ENCODE measurements at regions not wholly inside any gene's neighbourhood (a gene's known extent, or its start where the extent isn't known, plus 50 kb on each side); places are given as distances from the start of the nearest gene placed in this dataset.
"Not testable (repeated sequence)": the region's sequence is repeated elsewhere in the genome, so short reads cannot be mapped to it uniquely, and the experiment has no call there.

DNA sequence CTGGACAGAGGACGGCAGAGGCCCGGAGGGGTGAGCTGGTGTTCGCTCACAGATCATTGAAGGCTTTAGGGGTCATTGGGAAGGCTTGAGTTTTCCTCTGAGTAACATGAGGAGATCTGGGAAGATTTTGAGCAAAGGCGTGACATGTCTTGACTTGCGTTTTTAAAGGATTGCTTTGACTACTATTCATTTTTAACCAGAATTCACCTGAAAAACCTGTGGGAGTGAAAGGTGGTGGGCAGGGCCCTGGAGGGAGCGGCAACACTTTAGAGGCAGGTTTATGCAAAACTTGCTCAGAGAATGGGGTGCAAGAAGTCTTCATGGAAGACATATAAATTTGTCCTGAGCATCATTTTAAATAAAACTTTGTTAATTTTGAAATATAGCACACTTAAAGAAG, 72.2 kb upstream of the EEF1E1 start:
- H3K9me3 ChIP-seq (ENCODE audit: control insufficient read depth in 2 of 2, insufficient read depth in 1 of 2, low read depth in 1 of 2, low read length in 1 of 2): no peaks in the 10 kb centered on the region
- H3K27ac ChIP-seq (ENCODE audit: low read depth in 2 of 2, low read length in 1 of 2): no peak overlapping the region
- H3K36me3 ChIP-seq (ENCODE audit: control insufficient read depth in 2 of 2, insufficient read depth in 2 of 2, low read length in 1 of 2): no peaks in the 10 kb centered on the region
- 69 to 75% methylated on average over 6 of the region's 6 CpGs for WGBS, 2 donors
- H3K4me1 ChIP-seq (ENCODE audit: control insufficient read depth in 2 of 2, insufficient read depth in 2 of 2, low read length in 1 of 2): no peaks in the 10 kb centered on the region
- H3K4me3 ChIP-seq (ENCODE audit: low read depth in 1 of 2, low read length in 2 of 2): no peak overlapping the region
- no peaks in the 10 kb centered on the region for H3K27me3 ChIP-seq (ENCODE audit: control insufficient read depth in 1 of 2, insufficient read depth in 2 of 2, low read length in 2 of 2)

- no peaks in the 10 kb centered on the region for H3K4me1 ChIP-seq (ENCODE audit: control insufficient read depth in 2 of 2, insufficient read depth in 2 of 2, low read length in 1 of 2)
- WGBS, 2 donors: 77 to 83% methylated on average over 4 of the region's 4 CpGs
- H3K4me3 ChIP-seq (ENCODE audit: low read depth in 1 of 2, low read length in 2 of 2): no peak overlapping the region
- H3K27me3 ChIP-seq (ENCODE audit: control insufficient read depth in 1 of 2, insufficient read depth in 2 of 2, low read length in 2 of 2): no peaks in the 10 kb centered on the region
- H3K9me3 ChIP-seq (ENCODE audit: control insufficient read depth in 2 of 2, insufficient read depth in 1 of 2, low read depth in 1 of 2, low read length in 1 of 2): no peaks in the 10 kb centered on the region
- H3K27ac ChIP-seq (ENCODE audit: low read depth in 2 of 2, low read length in 1 of 2): no peak overlapping the region
- H3K36me3 ChIP-seq (ENCODE audit: control insufficient read depth in 2 of 2, insufficient read depth in 2 of 2, low read length in 1 of 2): no peaks in the 10 kb centered on the region
Measured at GRCh38 chr6:8172530-8172929, 70.2 kb upstream of the EEF1E1 start.

DNA sequence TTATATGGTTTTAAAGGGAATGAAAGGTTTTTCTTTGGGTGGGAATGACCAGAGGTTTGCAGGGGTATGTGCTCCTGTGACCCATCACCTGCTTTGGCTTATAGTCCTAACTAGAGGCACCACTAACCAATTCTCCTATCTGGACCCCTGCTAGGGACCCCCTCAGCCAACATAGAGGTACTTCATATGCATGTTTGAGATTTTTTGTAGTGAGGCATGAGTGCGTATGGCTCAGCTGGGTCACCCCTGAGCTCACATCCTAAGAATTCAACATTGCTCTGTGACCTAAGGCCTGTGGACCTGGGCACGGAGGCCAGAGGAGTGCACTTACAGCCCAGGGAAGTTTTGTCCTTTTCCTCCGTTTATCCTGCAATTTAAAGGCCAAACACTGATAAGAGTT, 68.4 kb upstream of the EEF1E1 start:
- Histone ChIP-seq H3K4me1 (ENCODE audit: control insufficient read depth in 2 of 2, insufficient read depth in 2 of 2, low read length in 1 of 2) (no peaks in the 10 kb centered on the region), H3K4me3 (ENCODE audit: low read depth in 1 of 2, low read length in 2 of 2) (no peak overlapping the region), H3K36me3 (ENCODE audit: control insufficient read depth in 2 of 2, insufficient read depth in 2 of 2, low read length in 1 of 2) (no peaks in the 10 kb centered on the region), H3K9me3 (ENCODE audit: control insufficient read depth in 2 of 2, insufficient read depth in 1 of 2, low read depth in 1 of 2, low read length in 1 of 2) (no peaks in the 10 kb centered on the region), H3K27me3 (ENCODE audit: control insufficient read depth in 1 of 2, insufficient read depth in 2 of 2, low read length in 2 of 2) (no peaks in the 10 kb centered on the region), H3K27ac (ENCODE audit: low read depth in 2 of 2, low read length in 1 of 2) (no peak overlapping the region)
- WGBS, 2 donors: 80 to 88% methylated on average over 3 of the region's 3 CpGs

GRCh38 chr6:8170245-8170644, 67.9 kb upstream of the EEF1E1 start:
- Histone ChIP-seq H3K27me3 (ENCODE audit: control insufficient read depth in 1 of 2, insufficient read depth in 2 of 2, low read length in 2 of 2) (no peaks in the 10 kb centered on the region), H3K4me1 (ENCODE audit: control insufficient read depth in 2 of 2, insufficient read depth in 2 of 2, low read length in 1 of 2) (no peaks in the 10 kb centered on the region), H3K4me3 (ENCODE audit: low read depth in 1 of 2, low read length in 2 of 2) (no peak overlapping the region), H3K9me3 (ENCODE audit: control insufficient read depth in 2 of 2, insufficient read depth in 1 of 2, low read depth in 1 of 2, low read length in 1 of 2) (no peaks in the 10 kb centered on the region), H3K27ac (ENCODE audit: low read depth in 2 of 2, low read length in 1 of 2) (no peak overlapping the region), H3K36me3 (ENCODE audit: control insufficient read depth in 2 of 2, insufficient read depth in 2 of 2, low read length in 1 of 2) (no peaks in the 10 kb centered on the region)
- 80 to 99% methylated on average over 3 of the region's 3 CpGs for WGBS, 2 donors

- Histone ChIP-seq H3K4me1 (ENCODE audit: control insufficient read depth in 2 of 2, insufficient read depth in 2 of 2, low read length in 1 of 2) (no peaks in the 10 kb centered on the region), H3K9me3 (ENCODE audit: control insufficient read depth in 2 of 2, insufficient read depth in 1 of 2, low read depth in 1 of 2, low read length in 1 of 2) (no peaks in the 10 kb centered on the region)
Measured at GRCh38 chr6:8166156-8166555, 63.8 kb upstream of the EEF1E1 start.

GRCh38 chr6:8165008-8165407, 62.7 kb upstream of the EEF1E1 start:
- H3K9me3 ChIP-seq (ENCODE audit: control insufficient read depth in 2 of 2, insufficient read depth in 1 of 2, low read depth in 1 of 2, low read length in 1 of 2); H3K4me3 ChIP-seq (ENCODE audit: low read depth in 1 of 2, low read length in 2 of 2); H3K4me1 ChIP-seq (ENCODE audit: control insufficient read depth in 2 of 2, insufficient read depth in 2 of 2, low read length in 1 of 2); H3K36me3 ChIP-seq (ENCODE audit: control insufficient read depth in 2 of 2, insufficient read depth in 2 of 2, low read length in 1 of 2); H3K27me3 ChIP-seq (ENCODE audit: control insufficient read depth in 1 of 2, insufficient read depth in 2 of 2, low read length in 2 of 2); H3K27ac ChIP-seq (ENCODE audit: low read depth in 2 of 2, low read length in 1 of 2): not testable (repeated sequence)
- 94 to 95% methylated on average over 16 to 17 of the region's 17 CpGs for WGBS, 2 donors

More at GRCh38 chr6:8166156-8166555, 63.8 kb upstream of the EEF1E1 start:
- no peaks in the 10 kb centered on the region for H3K36me3 ChIP-seq (ENCODE audit: control insufficient read depth in 2 of 2, insufficient read depth in 2 of 2, low read length in 1 of 2)
- no peaks in the 10 kb centered on the region for H3K27me3 ChIP-seq (ENCODE audit: control insufficient read depth in 1 of 2, insufficient read depth in 2 of 2, low read length in 2 of 2)
- no peak overlapping the region for H3K4me3 ChIP-seq (ENCODE audit: low read depth in 1 of 2, low read length in 2 of 2)
- H3K27ac ChIP-seq (ENCODE audit: low read depth in 2 of 2, low read length in 1 of 2): no peak overlapping the region

DNA sequence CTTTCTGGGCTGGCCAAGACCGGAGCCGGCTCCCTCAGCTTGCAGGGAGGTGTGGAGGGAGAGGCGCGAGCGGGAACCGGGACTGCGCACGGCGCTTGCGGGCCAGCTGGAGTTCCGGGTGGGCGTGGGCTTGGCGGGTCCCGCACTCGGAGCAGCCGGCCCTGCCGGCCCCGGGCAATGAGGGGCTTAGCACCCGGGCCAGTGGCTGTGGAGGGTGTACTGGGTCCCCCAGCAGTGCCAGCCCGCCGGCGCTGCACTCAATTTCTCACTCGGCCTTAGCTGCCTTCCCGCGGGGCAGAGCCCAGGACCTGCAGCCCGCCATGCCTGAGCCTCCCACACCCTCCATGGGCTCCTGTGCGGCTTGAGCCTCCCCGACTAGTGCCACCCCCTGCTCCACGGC, 61.9 kb upstream of the EEF1E1 start:
- H3K27ac ChIP-seq (ENCODE audit: low read depth in 2 of 2, low read length in 1 of 2); H3K36me3 ChIP-seq (ENCODE audit: control insufficient read depth in 2 of 2, insufficient read depth in 2 of 2, low read length in 1 of 2); H3K4me3 ChIP-seq (ENCODE audit: low read depth in 1 of 2, low read length in 2 of 2); H3K27me3 ChIP-seq (ENCODE audit: control insufficient read depth in 1 of 2, insufficient read depth in 2 of 2, low read length in 2 of 2); H3K9me3 ChIP-seq (ENCODE audit: control insufficient read depth in 2 of 2, insufficient read depth in 1 of 2, low read depth in 1 of 2, low read length in 1 of 2); H3K4me1 ChIP-seq (ENCODE audit: control insufficient read depth in 2 of 2, insufficient read depth in 2 of 2, low read length in 1 of 2): not testable (repeated sequence)
- WGBS, 2 donors: 96 to 99% methylated on average over 7 to 29 of the region's 29 CpGs

GRCh38 chr6:8159966-8160365, 57.6 kb upstream of the EEF1E1 start:
- WGBS, 2 donors: 65 to 66% methylated on average over 2 of the region's 2 CpGs
- H3K36me3 ChIP-seq (ENCODE audit: control insufficient read depth in 2 of 2, insufficient read depth in 2 of 2, low read length in 1 of 2): no peaks in the 10 kb centered on the region
- no peaks in the 10 kb centered on the region for H3K9me3 ChIP-seq (ENCODE audit: control insufficient read depth in 2 of 2, insufficient read depth in 1 of 2, low read depth in 1 of 2, low read length in 1 of 2)
- no peaks in the 10 kb centered on the region for H3K4me1 ChIP-seq (ENCODE audit: control insufficient read depth in 2 of 2, insufficient read depth in 2 of 2, low read length in 1 of 2)
- H3K27me3 ChIP-seq (ENCODE audit: control insufficient read depth in 1 of 2, insufficient read depth in 2 of 2, low read length in 2 of 2): no peaks in the 10 kb centered on the region
- no peak overlapping the region for H3K4me3 ChIP-seq (ENCODE audit: low read depth in 1 of 2, low read length in 2 of 2)
- no peak overlapping the region for H3K27ac ChIP-seq (ENCODE audit: low read depth in 2 of 2, low read length in 1 of 2)

GRCh38 chr6:8157839-8158238, 55.5 kb upstream of the EEF1E1 start:
- 44 to 55% methylated on average over 3 of the region's 3 CpGs for whole genome bisulfite sequencing, 2 donors
- Histone ChIP-seq H3K9me3 (ENCODE audit: control insufficient read depth in 2 of 2, insufficient read depth in 1 of 2, low read depth in 1 of 2, low read length in 1 of 2) (no peaks in the 10 kb centered on the region), H3K27me3 (ENCODE audit: control insufficient read depth in 1 of 2, insufficient read depth in 2 of 2, low read length in 2 of 2) (no peaks in the 10 kb centered on the region), H3K27ac (ENCODE audit: low read depth in 2 of 2, low read length in 1 of 2) (no peak overlapping the region), H3K4me1 (ENCODE audit: control insufficient read depth in 2 of 2, insufficient read depth in 2 of 2, low read length in 1 of 2) (no peaks in the 10 kb centered on the region), H3K4me3 (ENCODE audit: low read depth in 1 of 2, low read length in 2 of 2) (no peak overlapping the region), H3K36me3 (ENCODE audit: control insufficient read depth in 2 of 2, insufficient read depth in 2 of 2, low read length in 1 of 2) (no peaks in the 10 kb centered on the region)

GRCh38 chr6:8155259-8156012, 53.1 kb upstream of the EEF1E1 start:
- WGBS, 2 donors: 53 to 58% methylated on average over 2 of the region's 2 CpGs
- Histone ChIP-seq H3K36me3 (ENCODE audit: control insufficient read depth in 2 of 2, insufficient read depth in 2 of 2, low read length in 1 of 2) (no peaks in the 10 kb centered on the region), H3K4me3 (ENCODE audit: low read depth in 1 of 2, low read length in 2 of 2) (no peak overlapping the region), H3K27ac (ENCODE audit: low read depth in 2 of 2, low read length in 1 of 2) (no peak overlapping the region), H3K27me3 (ENCODE audit: control insufficient read depth in 1 of 2, insufficient read depth in 2 of 2, low read length in 2 of 2) (no peaks in the 10 kb centered on the region), H3K4me1 (ENCODE audit: control insufficient read depth in 2 of 2, insufficient read depth in 2 of 2, low read length in 1 of 2) (no peaks in the 10 kb centered on the region), H3K9me3 (ENCODE audit: control insufficient read depth in 2 of 2, insufficient read depth in 1 of 2, low read depth in 1 of 2, low read length in 1 of 2) (no peaks in the 10 kb centered on the region)
